ENCODE measurements at regions not wholly inside any gene's neighbourhood (a gene's known extent, or its start where the extent isn't known, plus 50 kb on each side); places are given as distances from the start of the nearest gene placed in this dataset.

DNA sequence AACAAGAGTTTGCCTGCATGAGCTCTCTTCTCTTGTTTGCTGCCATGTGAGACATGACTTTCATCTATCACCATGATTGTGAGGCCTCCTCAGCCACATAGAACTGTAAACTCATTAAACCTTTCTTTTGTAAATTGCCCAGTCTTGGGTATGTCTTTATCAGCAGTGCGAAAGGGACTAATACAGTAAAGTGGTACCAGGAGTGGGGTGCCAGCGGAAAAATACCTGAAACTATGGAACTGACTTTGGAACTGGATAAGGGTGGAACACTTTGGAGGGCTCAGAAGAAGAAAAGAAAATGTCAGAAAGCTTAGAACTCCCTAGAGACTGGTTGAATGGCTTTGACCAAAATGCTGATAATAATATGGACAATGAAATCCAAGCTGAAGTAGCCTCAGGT, 260.9 kb downstream of the DSC3 start:
- TF ChIP-seq, protein P1, sequence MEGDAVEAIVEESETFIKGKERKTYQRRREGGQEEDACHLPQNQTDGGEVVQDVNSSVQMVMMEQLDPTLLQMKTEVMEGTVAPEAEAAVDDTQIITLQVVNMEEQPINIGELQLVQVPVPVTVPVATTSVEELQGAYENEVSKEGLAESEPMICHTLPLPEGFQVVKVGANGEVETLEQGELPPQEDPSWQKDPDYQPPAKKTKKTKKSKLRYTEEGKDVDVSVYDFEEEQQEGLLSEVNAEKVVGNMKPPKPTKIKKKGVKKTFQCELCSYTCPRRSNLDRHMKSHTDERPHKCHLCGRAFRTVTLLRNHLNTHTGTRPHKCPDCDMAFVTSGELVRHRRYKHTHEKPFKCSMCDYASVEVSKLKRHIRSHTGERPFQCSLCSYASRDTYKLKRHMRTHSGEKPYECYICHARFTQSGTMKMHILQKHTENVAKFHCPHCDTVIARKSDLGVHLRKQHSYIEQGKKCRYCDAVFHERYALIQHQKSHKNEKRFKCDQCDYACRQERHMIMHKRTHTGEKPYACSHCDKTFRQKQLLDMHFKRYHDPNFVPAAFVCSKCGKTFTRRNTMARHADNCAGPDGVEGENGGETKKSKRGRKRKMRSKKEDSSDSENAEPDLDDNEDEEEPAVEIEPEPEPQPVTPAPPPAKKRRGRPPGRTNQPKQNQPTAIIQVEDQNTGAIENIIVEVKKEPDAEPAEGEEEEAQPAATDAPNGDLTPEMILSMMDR (IDR thresholded peaks at IDR 0.05): no peak
- no peak for TF ChIP-seq POLR2A (IDR thresholded peaks at IDR 0.05)
